ENCODE measurements at regions not wholly inside any gene's neighbourhood (a gene's known extent, or its start where the extent isn't known, plus 50 kb on each side); places are given as distances from the start of the nearest gene placed in this dataset.
"Not testable (repeated sequence)": the region's sequence is repeated elsewhere in the genome, so short reads cannot be mapped to it uniquely, and the experiment has no call there.

DNA sequence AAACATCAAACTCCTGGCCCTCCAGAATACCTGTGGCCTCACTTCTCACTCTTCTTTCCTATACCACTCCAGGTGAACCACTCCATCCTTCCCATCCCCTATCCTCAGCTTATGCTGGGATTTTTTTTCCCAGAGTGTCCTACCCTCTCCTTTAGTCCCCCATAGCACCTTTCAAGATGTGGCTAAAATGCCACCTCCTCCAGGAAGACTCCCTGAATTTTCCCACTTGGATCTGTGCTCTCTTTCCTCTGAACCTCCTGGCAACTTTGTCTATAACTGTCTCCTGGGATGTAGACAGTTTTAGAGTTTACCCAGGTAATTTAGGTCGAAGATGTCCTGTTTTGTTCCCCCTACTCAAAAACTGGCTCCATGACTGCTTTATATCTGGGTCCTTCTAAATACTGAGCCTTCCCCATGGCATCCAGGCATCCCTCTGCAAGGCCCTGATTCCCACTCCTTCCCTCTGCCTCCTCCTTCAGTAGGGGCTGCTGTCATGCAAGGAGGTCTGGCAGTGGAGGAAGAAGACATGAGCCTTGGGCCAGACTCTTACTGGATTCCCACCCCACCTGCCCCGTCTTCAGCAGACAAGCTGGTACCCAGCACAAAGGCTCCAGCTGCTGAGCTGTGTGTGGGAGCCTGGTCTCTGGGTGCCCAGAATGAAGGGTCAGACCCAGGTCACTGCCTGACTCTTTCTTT is 161.5 kb downstream of the SMAD6 start:
- DNase-seq (peak; percentile 28), ATAC-seq (no peak)
- H3K27me3 Mint-ChIP-seq = peaks cover 19% of the 10 kb centered on the region
- H3K36me3 Mint-ChIP-seq = no peaks in the 10 kb centered on the region
- H3K27ac Mint-ChIP-seq = no peak overlapping the region
- no peaks in the 10 kb centered on the region for H3K9me3 Mint-ChIP-seq (ENCODE audit: low read depth)
- no peak overlapping the region for H3K4me3 Mint-ChIP-seq
- CTCF ChIA-PET = interaction anchor here (0.7 to 6.0 kb wide), 5 partner anchors 12 to 259 kb away, joined by 3 to 33 read pairs (median 4); no protein-coding TSS in a partner anchor
- H3K4me1 Mint-ChIP-seq = peaks cover 3% of the 10 kb centered on the region

DNA sequence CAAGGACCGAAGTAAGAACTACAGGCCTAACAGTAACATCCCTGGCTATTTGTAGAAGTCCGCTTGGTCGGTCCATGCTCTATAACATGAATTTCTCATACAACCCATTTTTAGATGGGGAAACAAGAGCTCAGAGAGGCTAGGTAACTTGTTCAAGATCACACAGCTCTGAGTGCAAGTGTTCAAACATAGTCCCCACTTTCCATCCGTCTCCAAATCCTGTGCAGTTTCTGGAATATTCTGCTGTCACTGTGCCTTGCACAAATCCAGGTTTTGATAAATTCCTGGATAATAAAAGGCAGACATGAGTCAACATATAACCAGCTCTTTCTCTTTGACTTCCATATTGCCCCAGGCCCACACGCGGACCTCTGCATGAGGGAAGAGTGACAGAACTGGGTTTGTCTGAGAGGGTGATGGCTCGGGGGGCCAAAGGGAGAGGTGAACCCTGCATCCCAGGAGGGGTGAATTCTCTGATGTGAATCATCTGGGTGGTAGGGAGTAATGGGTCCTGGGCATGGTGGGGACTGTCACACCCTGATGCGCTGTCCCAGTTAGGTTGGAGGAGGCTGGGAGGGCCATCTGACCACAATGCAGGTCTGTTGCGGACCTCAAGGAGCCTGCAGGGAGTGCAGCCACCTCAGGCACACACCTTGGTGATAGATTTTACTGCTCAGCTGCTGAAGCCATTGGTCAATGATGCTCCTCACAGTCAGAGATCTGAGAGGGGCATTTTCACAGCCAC is 162.2 kb downstream of the SMAD6 start:
- Mint-ChIP-seq H3K9me3 (ENCODE audit: low read depth) (no peaks in the 10 kb centered on the region), H3K27me3 (peaks cover 24% of the 10 kb centered on the region), H3K4me3 (no peak overlapping the region), H3K36me3 (no peaks in the 10 kb centered on the region), H3K27ac (no peak overlapping the region), H3K4me1 (peaks cover 3% of the 10 kb centered on the region)
- no peak for DNase-seq
- CTCF ChIA-PET = interaction anchor here (0.8 to 6.0 kb wide), 4 partner anchors 13 to 260 kb away, joined by 3 to 33 read pairs (median 4); no protein-coding TSS in a partner anchor
- no peak for ATAC-seq

DNA sequence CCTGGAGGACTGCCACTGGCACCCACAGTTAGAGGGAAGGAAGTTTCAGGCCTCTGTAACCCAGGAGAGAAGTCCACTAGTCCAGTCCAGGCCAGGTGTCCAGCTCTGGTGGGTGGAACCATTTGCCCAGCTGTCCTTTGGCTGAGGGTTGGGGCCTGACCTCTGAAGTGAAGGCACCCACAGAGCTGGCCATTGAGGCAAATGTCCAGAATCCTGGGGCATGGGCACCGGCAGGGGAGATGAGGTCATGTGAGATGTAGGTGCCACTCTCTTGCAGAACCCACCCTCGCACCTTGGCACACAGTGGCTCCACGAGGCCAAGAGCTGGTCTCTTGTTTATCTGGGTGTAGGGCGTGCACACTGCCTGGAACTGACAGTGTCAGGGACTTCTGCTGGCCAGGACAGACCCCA is 162.8 kb downstream of the SMAD6 start:
- H3K27ac Mint-ChIP-seq = no peak overlapping the region
- H3K4me3 Mint-ChIP-seq = no peak overlapping the region
- peaks cover 3% of the 10 kb centered on the region for H3K4me1 Mint-ChIP-seq
- CTCF ChIA-PET = interaction anchor here (0.8 to 6.0 kb wide), 3 partner anchors 13 to 261 kb away, joined by 3 to 33 read pairs (median 4); no protein-coding TSS in a partner anchor
- H3K36me3 Mint-ChIP-seq = no peaks in the 10 kb centered on the region
- no peaks in the 10 kb centered on the region for H3K9me3 Mint-ChIP-seq (ENCODE audit: low read depth)
- no peak for ATAC-seq
- peaks cover 29% of the 10 kb centered on the region for H3K27me3 Mint-ChIP-seq
- peak; percentile 25 for DNase-seq

DNA sequence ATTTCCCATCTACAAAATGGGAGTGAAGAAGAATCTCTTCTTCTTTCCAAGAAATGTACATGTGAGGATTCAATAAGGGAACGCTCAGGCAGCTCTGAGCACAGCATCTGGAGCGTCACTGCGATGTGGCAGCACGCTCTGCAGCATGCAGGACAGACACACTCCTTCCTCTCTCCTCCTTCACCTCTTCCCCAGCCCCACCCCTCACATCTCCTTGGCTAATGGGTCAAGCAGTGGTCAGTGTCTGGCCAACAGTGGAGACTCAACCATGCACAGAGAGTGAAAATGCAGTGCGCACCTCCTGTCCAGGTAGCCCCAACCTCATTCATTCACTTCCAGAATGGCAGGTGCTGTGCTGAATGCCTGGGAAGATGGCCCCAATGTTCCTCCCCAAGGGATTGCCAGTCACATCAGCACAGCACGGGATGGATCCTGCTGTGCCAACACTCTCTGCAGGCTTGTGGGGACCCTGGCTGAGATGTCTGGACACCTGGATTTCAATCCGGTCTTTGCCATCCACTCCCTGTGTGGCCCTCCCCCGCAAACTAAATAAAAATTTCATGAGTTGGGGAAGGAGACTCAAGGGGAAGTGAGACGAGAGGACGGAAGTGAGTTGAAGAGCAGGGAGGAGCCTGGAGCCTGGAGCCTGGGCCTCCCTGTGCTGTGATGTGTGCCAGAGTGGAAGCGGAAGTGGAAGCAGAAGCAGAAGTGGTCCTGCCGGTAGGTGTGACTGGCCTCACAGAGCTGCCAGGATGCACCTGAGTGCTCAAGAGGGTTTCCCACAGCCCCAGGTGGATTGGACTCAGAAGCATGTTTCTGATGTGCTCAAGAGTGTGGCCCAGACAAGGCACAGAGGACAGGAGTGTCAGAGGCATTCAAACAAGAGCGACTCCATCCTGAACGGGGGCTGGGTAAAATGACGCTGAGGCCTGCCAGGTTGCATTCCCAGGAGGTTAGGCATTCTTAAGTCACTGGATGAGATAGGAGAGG is 163.9 kb downstream of the SMAD6 start:
- Mint-ChIP-seq H3K27me3 (peaks cover 30% of the 10 kb centered on the region), H3K36me3 (no peaks in the 10 kb centered on the region), H3K27ac (no peak overlapping the region), H3K4me3 (no peak overlapping the region), H3K9me3 (ENCODE audit: low read depth) (no peaks in the 10 kb centered on the region), H3K4me1 (peaks cover 3% of the 10 kb centered on the region)
- CTCF ChIA-PET = interaction anchor here (6.0 kb wide), 1 partner anchor 14 kb away, joined by 33 read pairs; no protein-coding TSS in a partner anchor
- ATAC-seq = no peak
- DNase-seq = peak; percentile 5

DNA sequence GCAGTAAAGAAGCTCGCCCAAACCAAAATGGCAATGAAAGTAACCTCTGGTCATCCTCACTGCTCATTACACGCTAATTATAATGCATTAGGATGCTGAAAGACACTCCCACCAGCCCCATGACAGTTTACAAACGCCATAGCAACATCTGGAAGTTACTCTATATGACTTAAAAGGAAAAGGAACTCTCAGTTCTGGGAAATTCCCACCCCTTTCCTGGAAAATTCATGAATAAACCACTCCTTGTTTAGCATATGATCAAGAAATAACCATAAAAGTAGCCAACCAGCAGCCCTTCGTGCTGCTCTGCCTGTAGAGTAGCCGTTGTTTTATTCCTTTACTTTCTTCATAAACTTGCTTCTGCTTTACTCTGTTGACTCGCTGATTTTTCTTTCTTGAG is 164.6 kb downstream of the SMAD6 start:
- Mint-ChIP-seq H3K27ac (no peak overlapping the region), H3K4me3 (no peak overlapping the region), H3K27me3 (peaks cover 33% of the 10 kb centered on the region), H3K4me1 (peaks cover 3% of the 10 kb centered on the region), H3K36me3 (no peaks in the 10 kb centered on the region), H3K9me3 (ENCODE audit: low read depth) (no peaks in the 10 kb centered on the region)
- ATAC-seq (no peak), DNase-seq (no peak)
- CTCF ChIA-PET = interaction anchor here (1.7 kb wide), 1 partner anchor 17 kb away, joined by 5 read pairs; no protein-coding TSS in a partner anchor

DNA sequence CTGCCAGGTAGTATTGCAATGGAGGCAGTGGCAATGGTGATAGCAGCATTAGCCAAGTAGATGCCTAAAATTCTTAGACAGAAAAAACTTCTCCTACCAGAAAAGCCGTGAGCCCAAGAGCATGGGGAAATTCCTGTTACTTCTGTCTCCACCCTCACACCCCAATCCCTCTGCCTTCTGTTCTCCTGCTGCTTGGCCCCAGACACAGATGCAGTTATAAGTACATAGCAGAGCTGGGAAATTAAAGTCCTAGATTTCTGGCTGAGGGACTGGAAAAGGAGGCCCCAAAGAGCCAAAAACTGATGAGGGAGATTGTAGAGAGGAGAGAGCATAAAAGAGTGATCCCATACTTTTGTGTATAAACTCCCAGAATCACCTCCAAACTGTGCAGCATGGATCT is 166.9 kb downstream of the SMAD6 start:
- CTCF ChIA-PET = interaction anchor here (0.9 to 1.0 kb wide), 2 partner anchors 11 to 17 kb away, joined by 3 to 5 read pairs; no protein-coding TSS in a partner anchor

DNA sequence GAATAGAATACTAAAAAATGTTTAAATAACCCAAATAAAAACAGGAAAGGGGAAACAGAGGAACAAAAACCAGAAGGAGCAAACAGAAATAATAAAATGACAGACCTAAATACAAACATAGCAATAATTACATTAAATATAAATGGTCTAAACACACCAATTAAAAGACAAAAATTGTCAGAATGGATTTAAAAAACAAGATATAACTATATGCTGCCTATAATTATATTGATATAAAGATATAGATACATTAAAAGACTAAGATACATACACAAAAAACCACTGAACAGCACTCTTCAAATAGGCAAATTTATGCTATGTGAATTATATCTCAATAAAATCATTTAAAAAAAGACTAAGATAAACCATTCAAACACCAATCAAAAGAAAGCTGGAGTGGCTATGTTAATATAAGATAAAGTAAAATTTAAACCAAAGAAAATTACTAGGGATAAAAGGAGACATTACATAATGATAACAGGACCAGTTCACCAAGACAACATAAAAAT is 168.9 kb downstream of the SMAD6 start:
- DNase-seq = no peak
- peaks cover 5% of the 10 kb centered on the region for H3K4me1 Mint-ChIP-seq
- peaks cover 51% of the 10 kb centered on the region for H3K27me3 Mint-ChIP-seq
- H3K36me3 Mint-ChIP-seq = no peaks in the 10 kb centered on the region
- no peaks in the 10 kb centered on the region for H3K9me3 Mint-ChIP-seq (ENCODE audit: low read depth)
- CTCF ChIA-PET = interaction anchor here (2.2 kb wide), 1 partner anchor 20 kb away, joined by 11 read pairs; no protein-coding TSS in a partner anchor
- no peak overlapping the region for H3K4me3 Mint-ChIP-seq
- no peak for ATAC-seq
- H3K27ac Mint-ChIP-seq = no peak overlapping the region

More for the DNA sequence above, 166.9 kb downstream of the SMAD6 start:
- Mint-ChIP-seq H3K27ac (no peak overlapping the region), H3K27me3 (peaks cover 43% of the 10 kb centered on the region), H3K9me3 (ENCODE audit: low read depth) (no peaks in the 10 kb centered on the region), H3K4me1 (peaks cover 5% of the 10 kb centered on the region), H3K36me3 (no peaks in the 10 kb centered on the region), H3K4me3 (no peak overlapping the region)
- no peak for DNase-seq
- ATAC-seq = no peak

DNA sequence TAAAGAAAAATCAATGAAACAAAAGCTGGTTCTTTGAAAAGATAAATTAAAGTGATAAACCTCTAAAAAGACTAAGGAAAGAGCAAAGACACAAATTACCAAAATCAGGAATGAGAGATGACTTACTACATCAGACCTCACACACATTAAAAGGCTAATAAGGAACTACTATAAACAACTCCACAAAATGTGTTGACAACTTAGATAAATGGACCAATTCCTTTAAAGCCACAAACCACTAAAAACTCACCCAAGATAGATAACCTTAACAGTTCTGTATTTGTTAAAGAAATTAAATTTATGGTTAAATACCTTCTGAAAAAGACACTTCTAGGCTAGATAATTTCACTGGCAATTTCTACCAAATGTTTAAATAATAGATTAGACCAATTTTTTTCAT is 170.4 kb downstream of the SMAD6 start:
- Mint-ChIP-seq H3K27ac (no peak overlapping the region), H3K36me3 (no peaks in the 10 kb centered on the region), H3K4me3 (no peak overlapping the region), H3K27me3 (peaks cover 55% of the 10 kb centered on the region), H3K9me3 (ENCODE audit: low read depth) (no peaks in the 10 kb centered on the region), H3K4me1 (peaks cover 5% of the 10 kb centered on the region)
- no peak for ATAC-seq
- CTCF ChIA-PET = interaction anchor here (2.0 to 2.2 kb wide), 2 partner anchors 11 to 21 kb away, joined by 7 to 11 read pairs; no protein-coding TSS in a partner anchor
- no peak for DNase-seq

DNA sequence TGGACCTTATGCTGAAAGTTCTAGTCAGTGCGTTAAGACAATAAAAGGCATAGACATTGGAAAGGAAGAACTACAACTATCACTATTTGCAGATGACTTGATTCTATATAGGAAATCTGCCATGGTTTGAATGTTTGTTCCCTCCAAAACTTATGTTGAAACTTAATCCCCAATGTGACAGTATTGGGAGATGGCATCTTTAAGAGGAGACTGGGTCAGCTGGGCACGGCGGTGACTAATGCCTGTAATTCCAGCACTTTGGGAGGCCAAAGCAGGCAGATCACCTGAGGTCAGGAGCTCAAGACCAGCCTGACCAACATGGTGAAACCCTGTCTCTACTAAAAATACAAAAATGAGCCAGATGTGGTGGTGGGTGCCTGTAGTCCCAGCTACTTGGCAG is 171.3 kb downstream of the SMAD6 start:
- not testable (repeated sequence) for H3K4me3 Mint-ChIP-seq; DNase-seq; ATAC-seq; H3K27ac Mint-ChIP-seq; H3K4me1 Mint-ChIP-seq; H3K9me3 Mint-ChIP-seq (ENCODE audit: low read depth); H3K36me3 Mint-ChIP-seq
- CTCF ChIA-PET = interaction anchor here (2.0 to 2.2 kb wide), 2 partner anchors 12 to 22 kb away, joined by 7 to 11 read pairs; no protein-coding TSS in a partner anchor
- H3K27me3 Mint-ChIP-seq = peaks cover 51% of the 10 kb centered on the region

DNA sequence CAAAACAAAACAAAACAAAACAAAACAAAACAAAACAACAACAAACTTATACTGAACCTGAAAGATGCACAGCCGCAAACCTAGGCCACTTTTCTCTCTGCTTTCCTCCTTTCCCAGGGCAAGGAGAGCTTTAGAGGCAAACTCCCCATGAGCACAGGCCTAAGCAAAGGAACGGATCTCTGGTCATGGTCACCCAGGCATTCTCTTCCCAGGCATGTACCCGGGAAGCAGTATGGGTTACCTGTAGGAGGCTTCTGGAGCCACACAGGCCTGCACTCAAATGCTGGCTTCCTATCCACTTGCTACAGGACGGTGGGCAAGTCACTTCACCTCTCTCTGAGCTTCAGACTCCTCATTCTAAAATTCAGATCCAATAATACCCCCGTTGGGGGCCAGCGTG is 171.8 kb downstream of the SMAD6 start:
- H3K27ac Mint-ChIP-seq = no peak overlapping the region
- DNase-seq (no peak), ATAC-seq (no peak)
- peaks cover 47% of the 10 kb centered on the region for H3K27me3 Mint-ChIP-seq
- H3K4me1 Mint-ChIP-seq = peaks cover 5% of the 10 kb centered on the region
- CTCF ChIA-PET = interaction anchor here (2.0 kb wide), 1 partner anchor 13 kb away, joined by 7 read pairs; no protein-coding TSS in a partner anchor
- H3K9me3 Mint-ChIP-seq (ENCODE audit: low read depth) = no peaks in the 10 kb centered on the region
- no peak overlapping the region for H3K4me3 Mint-ChIP-seq
- no peaks in the 10 kb centered on the region for H3K36me3 Mint-ChIP-seq

DNA sequence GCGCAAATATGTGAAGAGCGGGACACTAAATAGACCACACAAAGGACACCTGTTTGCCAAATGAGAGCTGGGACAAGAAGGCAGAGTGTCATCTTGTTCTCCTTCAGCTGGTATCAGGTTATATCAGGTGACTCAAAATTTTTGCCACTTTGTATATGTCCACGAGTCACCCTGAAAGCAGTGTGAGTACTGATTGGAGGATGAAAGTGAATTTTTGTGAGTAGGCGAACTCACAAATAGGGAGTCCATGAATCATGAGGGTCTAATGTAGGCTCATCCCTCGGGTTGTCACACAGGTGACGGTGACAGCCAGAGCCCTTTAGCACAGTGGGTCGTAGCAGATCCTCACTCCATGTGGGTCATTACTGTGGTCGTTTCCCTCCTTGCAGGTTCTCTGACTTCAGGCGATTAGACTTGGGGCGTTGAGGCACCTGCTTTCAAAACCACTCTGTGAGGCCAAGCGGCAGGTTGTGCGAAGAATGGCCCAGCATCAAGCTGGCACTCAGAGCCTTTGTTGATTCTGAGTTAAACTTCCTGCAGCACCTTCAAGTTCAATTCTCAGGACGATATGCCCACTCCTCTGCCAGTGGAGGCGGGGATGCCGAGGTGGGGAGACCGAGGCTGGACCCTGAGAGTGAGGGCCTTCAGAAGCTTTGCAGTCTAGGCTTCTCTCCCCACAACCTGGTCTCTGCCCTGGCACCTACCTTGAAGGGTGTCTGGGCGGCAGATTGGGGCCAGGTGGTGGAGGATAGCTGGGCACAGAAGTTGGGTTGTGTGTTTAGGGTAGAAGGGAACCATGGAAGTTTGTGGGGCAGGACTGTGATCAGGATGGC is 173.8 kb downstream of the SMAD6 start:
- CTCF ChIA-PET = no interaction called here
- no peak overlapping the region for H3K27ac Mint-ChIP-seq
- DNase-seq (no peak), ATAC-seq (no peak)
- H3K27me3 Mint-ChIP-seq = peaks cover 34% of the 10 kb centered on the region
- H3K9me3 Mint-ChIP-seq (ENCODE audit: low read depth) = no peaks in the 10 kb centered on the region
- no peaks in the 10 kb centered on the region for H3K36me3 Mint-ChIP-seq
- H3K4me3 Mint-ChIP-seq = no peak overlapping the region
- peaks cover 5% of the 10 kb centered on the region for H3K4me1 Mint-ChIP-seq

DNA sequence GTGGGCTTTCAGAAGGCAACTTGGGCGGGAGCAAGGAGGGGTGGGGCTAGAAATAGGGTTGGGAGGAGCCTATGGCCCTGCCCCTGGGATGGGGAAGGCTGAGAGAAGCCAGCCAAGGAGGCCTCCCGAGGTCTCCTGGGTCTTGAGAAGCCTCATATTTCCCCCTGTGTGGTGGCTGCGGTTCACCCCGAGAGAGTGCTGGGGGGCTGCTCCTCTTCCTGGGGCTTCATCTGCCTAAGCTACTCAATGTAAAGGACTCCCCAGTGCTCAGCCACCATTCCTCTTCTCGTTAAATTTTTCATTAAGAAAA is 174.3 kb downstream of the SMAD6 start:
- Mint-ChIP-seq H3K36me3 (no peaks in the 10 kb centered on the region), H3K27ac (no peak overlapping the region), H3K9me3 (ENCODE audit: low read depth) (no peaks in the 10 kb centered on the region), H3K4me3 (no peak overlapping the region), H3K27me3 (peaks cover 35% of the 10 kb centered on the region), H3K4me1 (peaks cover 5% of the 10 kb centered on the region)
- CTCF ChIA-PET = no interaction called here
- DNase-seq (no peak), ATAC-seq (no peak)

Measured in activated CD8-positive, alpha-beta memory T cell treated with anti-CD3 and anti-CD28 coated beads, Interleukin-2, amount 10 ng/mL, durations not matched to agents 7 days and 5 days (primary cell).